OCI-LY7 (cell line): ENCODE measurements at regions not wholly inside any gene's neighbourhood (a gene's known extent, or its start where the extent isn't known, plus 50 kb on each side); places are given as distances from the start of the nearest gene placed in this dataset.

ENCODE experiments used
- CTCF ChIP-seq: fragments of 200-600 bp; sonication (generic); conservative IDR thresholded peaks from 2 replicates; pipeline ENCODE4 v1.5.1; 2014; ENCODE audit warnings: mild to moderate bottlenecking, antibody characterized with exemption, low read length, moderate library complexity, mixed read lengths
- EZH2phosphoT487 ChIP-seq: fragments of 200-600 bp; sonication (generic); IDR thresholded peaks from 2 replicates; pipeline ENCODE4 v1.6.1; 2018; ENCODE audit warnings: low read depth, borderline replicate concordance, mild to moderate bottlenecking, mixed run types, antibody characterized with exemption, low read length, moderate library complexity, mixed read lengths

- TF ChIP-seq CTCF (no peak), EZH2phosphoT487 (no peak)
Measured at GRCh38 chr11:28820296-28820989, 712.3 kb downstream of the METTL15 start.
